ENCODE measurements at regions not wholly inside any gene's neighbourhood (a gene's known extent, or its start where the extent isn't known, plus 50 kb on each side); places are given as distances from the start of the nearest gene placed in this dataset.

DNA sequence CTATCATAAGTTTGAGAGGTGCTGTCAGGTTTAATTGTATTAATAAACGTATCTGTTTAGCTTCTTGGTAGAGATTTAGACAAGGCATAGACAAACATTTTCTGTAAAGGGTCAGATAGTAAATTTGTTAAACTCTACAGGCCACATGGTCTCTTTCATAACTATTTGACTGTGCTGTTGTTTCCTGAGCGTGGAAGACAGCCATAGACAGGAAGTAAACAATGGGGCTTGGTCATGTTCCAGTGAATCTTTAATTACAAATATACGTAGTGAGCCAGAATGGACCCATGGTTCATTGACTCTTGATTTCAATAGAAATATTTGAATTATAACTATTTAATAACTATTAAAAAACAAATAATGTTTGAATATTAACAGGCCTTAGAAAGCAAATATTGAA is 451.1 kb downstream of the SH2D4B start:
- 29% methylated on average over 3 of the region's 3 CpGs for WGBS (ENCODE audit: low lambda C conversion rate)
- H3K9ac ChIP-seq: no peak overlapping the region
- TF ChIP-seq CHD2 (IDR thresholded peaks at IDR 0.05; ENCODE audit: low read length, partially characterized antibody): no peak
- no peak for TF ChIP-seq NRF1 (IDR thresholded peaks at IDR 0.05; ENCODE audit: low read depth, low read length)
- TF ChIP-seq MEF2A (IDR thresholded peaks at IDR 0.05; ENCODE audit: borderline replicate concordance, low read depth): no peak
- no peaks in the 10 kb centered on the region for H3K79me2 ChIP-seq (ENCODE audit: insufficient read depth)
- ChIA-PET CTCF (no interaction called here), POLR2A (no interaction called here)
- H3K9me2 ChIP-seq: no peaks in the 10 kb centered on the region
- no peak overlapping the region for H3K27ac ChIP-seq (ENCODE audit: low read depth in 2 of 2, low read length in 1 of 2)
- H3K4me1 ChIP-seq (ENCODE audit: control insufficient read depth in 1 of 2, insufficient read depth in 2 of 2, low read depth in 1 of 2, low read length in 1 of 2): no peaks in the 10 kb centered on the region
- H3K36me3 ChIP-seq (replicated peaks in 1 of 2; ENCODE audit: control insufficient read depth in 1 of 2, insufficient read depth in 2 of 2, low read length in 1 of 2): no peaks in the 10 kb centered on the region
- H2AFZ ChIP-seq (ENCODE audit: low read depth): no peak overlapping the region
- H3K4me2 ChIP-seq: no peak overlapping the region
- H4K20me1 ChIP-seq (ENCODE audit: insufficient read depth): no peaks in the 10 kb centered on the region
- no peak overlapping the region for H3K4me3 ChIP-seq (ENCODE audit: low read depth in 2 of 2, low read length in 1 of 2)
- peaks cover 7% of the 10 kb centered on the region; the same call in 1 of the 2 replicates for H3K9me3 ChIP-seq
- no peaks in the 10 kb centered on the region for H3K27me3 ChIP-seq (ENCODE audit: insufficient read depth)
- DNase-seq: no peak
- no peaks in the 10 kb centered on the region for H3F3A ChIP-seq (replicated peaks; ENCODE audit: insufficient read depth)

DNA sequence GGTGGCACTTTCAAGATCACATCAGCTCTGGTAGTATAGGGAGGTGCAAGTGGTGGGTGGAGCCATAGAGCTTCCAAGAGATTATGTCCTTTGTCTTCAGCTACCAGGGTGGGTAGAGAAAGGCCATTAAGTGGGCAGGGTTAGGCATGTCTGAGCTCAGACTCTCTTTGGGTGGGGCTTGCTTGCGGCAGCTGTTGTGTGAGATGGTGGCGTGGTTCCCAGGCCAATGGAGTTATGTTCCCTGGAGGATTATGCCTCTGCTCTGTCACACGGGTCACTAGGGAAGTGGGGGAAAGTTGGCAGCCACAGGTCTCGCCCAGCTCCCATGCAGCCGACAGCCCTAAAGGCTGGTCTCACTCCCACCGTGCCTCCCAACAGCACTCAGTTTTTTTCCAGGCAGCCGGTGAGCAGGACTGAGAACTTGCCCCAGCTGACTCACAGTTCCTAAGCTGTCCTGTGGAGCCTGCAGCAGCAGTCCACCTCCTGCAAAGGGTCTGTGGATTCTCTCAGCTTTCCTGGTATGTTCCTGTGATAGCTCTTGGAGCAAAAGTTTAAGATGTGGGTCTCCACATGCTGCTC is 459.0 kb downstream of the SH2D4B start:
- H3K27ac ChIP-seq (ENCODE audit: low read depth in 2 of 2, low read length in 1 of 2): no peak overlapping the region
- DNase-seq: no peak
- H3K9ac ChIP-seq: no peak overlapping the region
- H3K36me3 ChIP-seq (replicated peaks in 1 of 2; ENCODE audit: control insufficient read depth in 1 of 2, insufficient read depth in 2 of 2, low read length in 1 of 2): no peaks in the 10 kb centered on the region
- no peak overlapping the region for H3K4me3 ChIP-seq (ENCODE audit: low read depth in 2 of 2, low read length in 1 of 2)
- CTCF ChIA-PET: interaction anchor here (0.9 to 1.1 kb wide), 3 partner anchors 24 to 334 kb away, joined by 3 read pairs; no protein-coding TSS in a partner anchor
- TF ChIP-seq NRF1 (IDR thresholded peaks at IDR 0.05; ENCODE audit: low read depth, low read length) (no peak), ELF1 (IDR thresholded peaks at IDR 0.05) (no peak), CTCF (IDR thresholded peaks at IDR 0.05) (no peak), TAF1 (IDR thresholded peaks at IDR 0.05; ENCODE audit: borderline replicate concordance, low read depth, low read length) (no peak), RFX5 (IDR thresholded peaks at IDR 0.05; ENCODE audit: low read length) (no peak), MEF2A (IDR thresholded peaks at IDR 0.05; ENCODE audit: borderline replicate concordance, low read depth) (no peak), TCF12 (IDR thresholded peaks at IDR 0.05) (no peak), NFIC (IDR thresholded peaks at IDR 0.05; ENCODE audit: borderline replicate concordance) (no peak), YY1 (IDR thresholded peaks at IDR 0.05; ENCODE audit: low read depth) (no peak), RXRA (IDR thresholded peaks at IDR 0.05; ENCODE audit: borderline replicate concordance, low read depth) (no peak), MXI1 (IDR thresholded peaks at IDR 0.05; ENCODE audit: low read depth, low read length) (no peak)
- TF ChIP-seq, protein P1, sequence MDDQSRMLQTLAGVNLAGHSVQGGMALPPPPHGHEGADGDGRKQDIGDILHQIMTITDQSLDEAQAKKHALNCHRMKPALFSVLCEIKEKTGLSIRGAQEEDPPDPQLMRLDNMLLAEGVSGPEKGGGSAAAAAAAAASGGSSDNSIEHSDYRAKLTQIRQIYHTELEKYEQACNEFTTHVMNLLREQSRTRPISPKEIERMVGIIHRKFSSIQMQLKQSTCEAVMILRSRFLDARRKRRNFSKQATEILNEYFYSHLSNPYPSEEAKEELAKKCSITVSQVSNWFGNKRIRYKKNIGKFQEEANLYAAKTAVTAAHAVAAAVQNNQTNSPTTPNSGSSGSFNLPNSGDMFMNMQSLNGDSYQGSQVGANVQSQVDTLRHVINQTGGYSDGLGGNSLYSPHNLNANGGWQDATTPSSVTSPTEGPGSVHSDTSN (IDR thresholded peaks at IDR 0.05): no peak
- TF ChIP-seq, protein P2, sequence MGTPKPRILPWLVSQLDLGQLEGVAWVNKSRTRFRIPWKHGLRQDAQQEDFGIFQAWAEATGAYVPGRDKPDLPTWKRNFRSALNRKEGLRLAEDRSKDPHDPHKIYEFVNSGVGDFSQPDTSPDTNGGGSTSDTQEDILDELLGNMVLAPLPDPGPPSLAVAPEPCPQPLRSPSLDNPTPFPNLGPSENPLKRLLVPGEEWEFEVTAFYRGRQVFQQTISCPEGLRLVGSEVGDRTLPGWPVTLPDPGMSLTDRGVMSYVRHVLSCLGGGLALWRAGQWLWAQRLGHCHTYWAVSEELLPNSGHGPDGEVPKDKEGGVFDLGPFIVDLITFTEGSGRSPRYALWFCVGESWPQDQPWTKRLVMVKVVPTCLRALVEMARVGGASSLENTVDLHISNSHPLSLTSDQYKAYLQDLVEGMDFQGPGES (IDR thresholded peaks at IDR 0.05; ENCODE audit: low read depth, low read length): no peak
- TF ChIP-seq, protein P3, sequence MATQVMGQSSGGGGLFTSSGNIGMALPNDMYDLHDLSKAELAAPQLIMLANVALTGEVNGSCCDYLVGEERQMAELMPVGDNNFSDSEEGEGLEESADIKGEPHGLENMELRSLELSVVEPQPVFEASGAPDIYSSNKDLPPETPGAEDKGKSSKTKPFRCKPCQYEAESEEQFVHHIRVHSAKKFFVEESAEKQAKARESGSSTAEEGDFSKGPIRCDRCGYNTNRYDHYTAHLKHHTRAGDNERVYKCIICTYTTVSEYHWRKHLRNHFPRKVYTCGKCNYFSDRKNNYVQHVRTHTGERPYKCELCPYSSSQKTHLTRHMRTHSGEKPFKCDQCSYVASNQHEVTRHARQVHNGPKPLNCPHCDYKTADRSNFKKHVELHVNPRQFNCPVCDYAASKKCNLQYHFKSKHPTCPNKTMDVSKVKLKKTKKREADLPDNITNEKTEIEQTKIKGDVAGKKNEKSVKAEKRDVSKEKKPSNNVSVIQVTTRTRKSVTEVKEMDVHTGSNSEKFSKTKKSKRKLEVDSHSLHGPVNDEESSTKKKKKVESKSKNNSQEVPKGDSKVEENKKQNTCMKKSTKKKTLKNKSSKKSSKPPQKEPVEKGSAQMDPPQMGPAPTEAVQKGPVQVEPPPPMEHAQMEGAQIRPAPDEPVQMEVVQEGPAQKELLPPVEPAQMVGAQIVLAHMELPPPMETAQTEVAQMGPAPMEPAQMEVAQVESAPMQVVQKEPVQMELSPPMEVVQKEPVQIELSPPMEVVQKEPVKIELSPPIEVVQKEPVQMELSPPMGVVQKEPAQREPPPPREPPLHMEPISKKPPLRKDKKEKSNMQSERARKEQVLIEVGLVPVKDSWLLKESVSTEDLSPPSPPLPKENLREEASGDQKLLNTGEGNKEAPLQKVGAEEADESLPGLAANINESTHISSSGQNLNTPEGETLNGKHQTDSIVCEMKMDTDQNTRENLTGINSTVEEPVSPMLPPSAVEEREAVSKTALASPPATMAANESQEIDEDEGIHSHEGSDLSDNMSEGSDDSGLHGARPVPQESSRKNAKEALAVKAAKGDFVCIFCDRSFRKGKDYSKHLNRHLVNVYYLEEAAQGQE (IDR thresholded peaks at IDR 0.05; ENCODE audit: low read depth, low read length): no peak
- TF ChIP-seq, protein P4, sequence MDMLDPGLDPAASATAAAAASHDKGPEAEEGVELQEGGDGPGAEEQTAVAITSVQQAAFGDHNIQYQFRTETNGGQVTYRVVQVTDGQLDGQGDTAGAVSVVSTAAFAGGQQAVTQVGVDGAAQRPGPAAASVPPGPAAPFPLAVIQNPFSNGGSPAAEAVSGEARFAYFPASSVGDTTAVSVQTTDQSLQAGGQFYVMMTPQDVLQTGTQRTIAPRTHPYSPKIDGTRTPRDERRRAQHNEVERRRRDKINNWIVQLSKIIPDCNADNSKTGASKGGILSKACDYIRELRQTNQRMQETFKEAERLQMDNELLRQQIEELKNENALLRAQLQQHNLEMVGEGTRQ (IDR thresholded peaks at IDR 0.05; ENCODE audit: borderline replicate concordance, low read depth, low read length): no peak
- POLR2A ChIA-PET: no interaction called here
- H3K9me3 ChIP-seq: no peaks in the 10 kb centered on the region
- H3K4me1 ChIP-seq (ENCODE audit: control insufficient read depth in 1 of 2, insufficient read depth in 2 of 2, low read depth in 1 of 2, low read length in 1 of 2): no peaks in the 10 kb centered on the region
- no peaks in the 10 kb centered on the region for H3K27me3 ChIP-seq (ENCODE audit: insufficient read depth)
- H3K9me2 ChIP-seq: no peaks in the 10 kb centered on the region
- 30% methylated on average over 2 of the region's 7 CpGs for WGBS (ENCODE audit: low lambda C conversion rate)
- no peaks in the 10 kb centered on the region for H3F3A ChIP-seq (replicated peaks; ENCODE audit: insufficient read depth)
- H3K4me2 ChIP-seq: no peak overlapping the region
- H4K20me1 ChIP-seq (ENCODE audit: insufficient read depth): no peaks in the 10 kb centered on the region
- no peaks in the 10 kb centered on the region for H3K79me2 ChIP-seq (ENCODE audit: insufficient read depth)
- no peak overlapping the region for H2AFZ ChIP-seq (ENCODE audit: low read depth)
